Uterus (tissue), 2 donors: ENCODE measurements at regions not wholly inside any gene's neighbourhood (a gene's known extent, or its start where the extent isn't known, plus 50 kb on each side); places are given as distances from the start of the nearest gene placed in this dataset.

Source experiments
- POLR2A ChIP-seq, 2 donors: fragments of 450-650 bp; IDR thresholded peaks; one replicate each; pipeline ENCODE4 v1.6.1; 2016; ENCODE audit warnings: antibody characterized with exemption in 2 of 2, mild to moderate bottlenecking in 1 of 2, moderate library complexity in 1 of 2
- TF ChIP-seq, protein P1 (sequence below), 4 experiments: fragments of 200-600 bp in 2 of 4; fragments of 450-650 bp in 2 of 4; sonication (generic) in 2 of 4; IDR thresholded peaks; one replicate each; pipeline ENCODE4 v1.5.1; 2016 to 2019; ENCODE audit warnings: antibody characterized with exemption in 4 of 4, mild to moderate bottlenecking in 2 of 4, moderate library complexity in 1 of 4

- TF ChIP-seq POLR2A (IDR thresholded peaks at IDR 0.05), result no peak
- TF ChIP-seq, protein P1, sequence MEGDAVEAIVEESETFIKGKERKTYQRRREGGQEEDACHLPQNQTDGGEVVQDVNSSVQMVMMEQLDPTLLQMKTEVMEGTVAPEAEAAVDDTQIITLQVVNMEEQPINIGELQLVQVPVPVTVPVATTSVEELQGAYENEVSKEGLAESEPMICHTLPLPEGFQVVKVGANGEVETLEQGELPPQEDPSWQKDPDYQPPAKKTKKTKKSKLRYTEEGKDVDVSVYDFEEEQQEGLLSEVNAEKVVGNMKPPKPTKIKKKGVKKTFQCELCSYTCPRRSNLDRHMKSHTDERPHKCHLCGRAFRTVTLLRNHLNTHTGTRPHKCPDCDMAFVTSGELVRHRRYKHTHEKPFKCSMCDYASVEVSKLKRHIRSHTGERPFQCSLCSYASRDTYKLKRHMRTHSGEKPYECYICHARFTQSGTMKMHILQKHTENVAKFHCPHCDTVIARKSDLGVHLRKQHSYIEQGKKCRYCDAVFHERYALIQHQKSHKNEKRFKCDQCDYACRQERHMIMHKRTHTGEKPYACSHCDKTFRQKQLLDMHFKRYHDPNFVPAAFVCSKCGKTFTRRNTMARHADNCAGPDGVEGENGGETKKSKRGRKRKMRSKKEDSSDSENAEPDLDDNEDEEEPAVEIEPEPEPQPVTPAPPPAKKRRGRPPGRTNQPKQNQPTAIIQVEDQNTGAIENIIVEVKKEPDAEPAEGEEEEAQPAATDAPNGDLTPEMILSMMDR (IDR thresholded peaks at IDR 0.05), result no peak
Observed at GRCh38 chr18:60649107-60649506, 276.5 kb upstream of the MC4R start.
